GM06990 (cell line): ENCODE measurements at regions not wholly inside any gene's neighbourhood (a gene's known extent, or its start where the extent isn't known, plus 50 kb on each side); places are given as distances from the start of the nearest gene placed in this dataset.
"Not testable (repeated sequence)": the region's sequence is repeated elsewhere in the genome, so short reads cannot be mapped to it uniquely, and the experiment has no call there.

Experiments
- DNase-seq: peaks from one replicate; pipeline ENCODE4 v3.0.0-alpha.2; 2011; ENCODE audit not compliant: insufficient read length; ENCODE audit errors: extremely low read depth
- H3K27me3 ChIP-seq: replicated peaks from 2 replicates; pipeline ENCODE4 v1.6.0; 2011; ENCODE audit warnings: low read length; ENCODE audit not compliant: control insufficient read depth, insufficient read depth
- H3K36me3 ChIP-seq: 2 replicates; pipeline ENCODE4 v1.5.1; 2011; ENCODE audit warnings: low read length; ENCODE audit not compliant: control insufficient read depth, insufficient read depth
- H3K4me3 ChIP-seq: replicated peaks from 2 replicates; pipeline ENCODE4 v1.5.1; 2011; ENCODE audit warnings: low read depth, mild to moderate bottlenecking, control low read depth, low read length
- CTCF ChIP-seq: IDR thresholded peaks from 2 replicates; pipeline ENCODE4 v1.5.1; 2011; ENCODE audit warnings: low read length, control low read depth, mild to moderate bottlenecking, inconsistent platforms; ENCODE audit not compliant: insufficient read depth, poor library complexity, severe bottlenecking

DNA sequence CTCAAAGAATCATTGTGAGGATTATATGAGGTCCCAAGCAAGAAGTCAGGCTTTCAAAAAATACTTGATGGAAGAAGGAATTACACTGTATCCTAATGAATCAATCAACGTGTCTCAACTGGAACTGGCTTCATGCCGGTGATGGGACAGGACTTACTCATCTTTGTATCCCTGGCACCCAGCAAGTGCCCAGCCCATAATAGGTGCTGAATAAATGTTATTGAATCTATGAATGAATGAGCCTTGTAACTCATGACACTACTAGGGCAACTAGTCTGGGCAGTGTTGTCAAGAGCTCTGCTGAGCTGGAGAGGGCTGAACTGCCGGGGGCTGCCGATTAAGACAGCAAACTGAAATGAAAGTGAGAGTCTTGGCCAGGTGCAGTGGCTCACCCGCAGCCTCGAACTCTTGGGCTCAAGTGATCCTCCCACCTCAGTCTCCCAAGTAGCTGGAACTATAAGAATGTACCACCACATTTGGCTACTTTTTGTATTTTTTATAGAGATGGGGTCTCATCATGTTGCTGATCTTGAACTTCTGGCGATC is 87.2 kb upstream of the KIF5B start:
- no peaks in the 10 kb centered on the region for H3K27me3 ChIP-seq
- TF ChIP-seq CTCF: no peak
- no peak for DNase-seq
- no peaks in the 10 kb centered on the region for H3K36me3 ChIP-seq
- H3K4me3 ChIP-seq: no peak overlapping the region

- no peak for TF ChIP-seq CTCF
- no peak for DNase-seq
- Histone ChIP-seq H3K27me3 (no peaks in the 10 kb centered on the region), H3K4me3 (no peak overlapping the region), H3K36me3 (no peaks in the 10 kb centered on the region)
These were observed 86.4 kb upstream of the KIF5B start for GRCh38 chr10:32142646-32143045.

DNA sequence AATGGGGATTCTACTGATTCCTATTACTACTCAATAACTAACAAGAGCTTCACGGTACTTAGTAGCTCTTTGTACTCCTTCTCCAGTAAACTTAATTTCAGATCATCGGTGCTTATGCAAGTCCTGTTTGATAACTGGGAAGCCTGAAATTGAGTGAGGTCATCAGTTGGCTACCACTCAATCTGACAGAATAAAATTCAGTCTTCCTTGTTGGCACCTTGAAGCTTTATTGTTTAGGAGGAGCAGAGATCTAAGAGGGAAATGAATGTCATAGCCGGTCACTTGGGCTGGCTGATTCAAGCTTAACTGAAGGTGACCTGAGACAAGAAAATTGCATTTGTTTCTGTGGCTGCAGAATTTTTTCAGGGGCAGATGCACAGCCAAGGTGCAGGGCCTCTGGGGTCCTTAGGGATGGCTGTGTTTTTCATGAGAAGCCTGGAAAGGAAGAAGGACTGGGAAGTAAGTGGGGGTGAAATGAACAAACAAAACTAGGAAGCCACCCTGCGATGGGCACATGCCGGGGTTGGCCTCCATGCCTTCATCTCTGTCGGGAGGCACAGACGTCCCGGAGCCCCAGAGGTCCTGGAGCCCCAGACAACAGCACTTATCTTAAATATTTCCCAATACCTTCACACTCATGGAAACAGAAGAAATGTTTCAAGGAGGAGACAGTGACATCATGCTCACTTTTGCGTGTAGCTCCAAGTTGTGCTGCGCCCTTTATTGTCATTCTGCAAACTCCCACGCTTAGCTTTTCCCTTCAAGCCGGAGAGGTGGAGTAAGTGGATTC is 85.0 kb upstream of the KIF5B start:
- TF ChIP-seq CTCF: no peak
- DNase-seq: no peak
- Histone ChIP-seq H3K36me3 (no peaks in the 10 kb centered on the region), H3K27me3 (no peaks in the 10 kb centered on the region), H3K4me3 (no peak overlapping the region)

GRCh38 chr10:32140403-32140802 is 84.2 kb upstream of the KIF5B start:
- TF ChIP-seq CTCF: no peak

GRCh38 chr10:32139223-32140073 is 83.2 kb upstream of the KIF5B start:
- no peak for TF ChIP-seq CTCF
- no peak overlapping the region for H3K4me3 ChIP-seq
- H3K27me3 ChIP-seq: no peaks in the 10 kb centered on the region
- no peak for DNase-seq
- no peaks in the 10 kb centered on the region for H3K36me3 ChIP-seq

More at GRCh38 chr10:32140403-32140802, 84.2 kb upstream of the KIF5B start:
- no peak for DNase-seq
- H3K27me3 ChIP-seq: no peaks in the 10 kb centered on the region
- no peak overlapping the region for H3K4me3 ChIP-seq
- no peaks in the 10 kb centered on the region for H3K36me3 ChIP-seq

GRCh38 chr10:32136927-32137326 is 80.7 kb upstream of the KIF5B start:
- H3K36me3 ChIP-seq, H3K27me3 ChIP-seq, H3K4me3 ChIP-seq, DNase-seq: not testable (repeated sequence)

DNA sequence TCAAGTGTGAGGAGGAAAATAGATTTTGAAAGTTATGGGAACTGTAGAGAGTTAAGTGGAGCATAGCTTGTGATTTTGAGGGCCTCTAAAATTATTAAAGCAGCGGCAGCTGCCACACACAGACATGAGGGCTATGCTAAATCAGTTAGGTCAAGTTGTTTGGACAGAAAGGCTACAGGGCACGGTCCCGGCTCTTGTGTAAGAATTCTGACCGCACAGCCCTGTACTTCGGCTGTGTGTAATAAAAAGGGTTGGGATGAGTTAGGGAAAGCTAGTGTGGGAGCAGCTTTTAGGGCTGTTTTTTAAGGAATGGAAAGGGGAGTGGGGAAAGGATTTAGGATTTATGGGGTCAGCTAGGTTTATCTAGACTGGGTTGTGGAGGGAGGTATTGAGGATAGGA is 79.6 kb upstream of the KIF5B start:
- not testable (repeated sequence) for H3K4me3 ChIP-seq, DNase-seq, H3K36me3 ChIP-seq, H3K27me3 ChIP-seq
